NCI-H2171 treated with DMSO at 0.1 percent for 48 hours (cell line): ENCODE measurements at regions not wholly inside any gene's neighbourhood (a gene's known extent, or its start where the extent isn't known, plus 50 kb on each side); places are given as distances from the start of the nearest gene placed in this dataset.
"Not testable (repeated sequence)": the region's sequence is repeated elsewhere in the genome, so short reads cannot be mapped to it uniquely, and the experiment has no call there.

Experiments
- DNase-seq: peaks from one replicate; lab custom pipeline; 2025; lab: John Stamatoyannopoulos, UW

DNA sequence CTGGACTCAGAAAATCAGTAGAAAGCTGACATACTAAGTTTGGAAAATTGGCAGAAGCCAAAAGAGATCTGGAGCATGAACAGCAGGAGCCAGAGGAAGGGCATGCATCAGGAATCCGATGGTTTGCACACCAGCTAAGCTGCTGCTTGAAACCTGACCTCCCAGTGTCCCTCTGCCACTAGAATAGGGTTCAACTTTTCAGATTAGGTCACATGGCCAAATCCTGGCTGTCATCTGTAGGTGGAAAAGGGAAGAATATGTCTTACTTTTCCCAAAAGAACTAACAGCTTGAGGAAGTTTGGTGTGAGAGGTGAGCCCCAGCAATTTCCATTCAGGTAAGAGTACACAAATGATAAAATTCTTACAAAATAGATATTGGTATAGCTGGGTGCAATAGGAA is 732.6 kb downstream of the RERGL start:
- DNase-seq: no peak

DNA sequence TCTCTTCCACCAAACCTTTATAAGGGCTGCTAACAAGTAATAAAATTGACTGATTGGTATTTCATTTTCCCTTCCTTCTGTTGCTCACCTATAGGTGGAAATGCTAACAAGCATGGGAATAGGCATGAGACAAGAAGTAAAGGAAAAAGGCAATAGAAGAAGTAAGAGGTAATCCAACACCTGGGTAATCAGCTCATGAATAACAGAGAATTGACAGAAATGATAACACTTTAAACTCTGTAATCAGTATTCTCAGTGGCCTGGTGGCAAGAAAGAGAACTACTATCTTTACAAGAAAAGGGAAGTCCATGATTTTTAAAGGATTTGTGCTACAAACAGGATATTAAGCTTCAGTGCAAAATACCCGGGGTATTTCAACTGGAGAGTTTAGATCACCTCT is 737.8 kb downstream of the RERGL start:
- no peak for DNase-seq

DNA sequence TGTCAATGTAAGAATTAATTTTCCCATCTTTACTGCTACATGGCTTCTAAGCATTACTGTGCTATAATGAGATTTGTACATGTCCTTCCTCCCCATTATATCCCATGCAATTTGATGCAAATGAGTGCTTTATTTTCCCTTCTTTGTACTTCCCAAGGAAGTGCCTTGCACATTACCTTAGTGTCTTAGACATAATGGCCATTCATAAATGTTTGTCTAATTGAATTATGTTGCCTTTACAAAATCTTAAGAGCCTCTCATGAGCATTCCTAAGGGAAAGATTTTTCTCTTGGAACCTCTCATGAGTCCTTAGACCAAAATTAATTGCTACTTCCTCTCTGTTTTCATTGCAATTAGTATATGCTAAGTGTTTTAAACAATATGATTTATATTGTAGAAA is 741.7 kb downstream of the RERGL start:
- DNase-seq: no peak

DNA sequence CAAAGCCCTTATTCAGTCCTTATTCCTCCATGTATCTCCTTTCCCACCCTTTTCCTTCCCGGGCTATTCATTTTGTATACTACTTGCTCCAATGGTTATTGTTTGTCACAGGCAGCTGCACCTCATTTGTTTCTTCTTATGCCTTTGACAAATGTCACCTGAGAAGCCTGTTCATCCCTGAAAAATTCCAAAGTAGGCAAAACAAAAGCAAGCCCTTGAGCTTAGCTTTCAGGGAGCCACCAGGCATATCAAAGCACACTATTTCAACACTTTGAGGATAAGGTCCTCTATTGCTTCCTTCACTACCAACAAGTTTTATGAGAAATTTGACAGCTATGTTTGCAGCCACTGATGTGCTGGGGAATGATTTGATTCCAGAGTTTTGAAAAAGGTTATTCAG is 738.7 kb upstream of the LMO3 start:
- no peak for DNase-seq

DNA sequence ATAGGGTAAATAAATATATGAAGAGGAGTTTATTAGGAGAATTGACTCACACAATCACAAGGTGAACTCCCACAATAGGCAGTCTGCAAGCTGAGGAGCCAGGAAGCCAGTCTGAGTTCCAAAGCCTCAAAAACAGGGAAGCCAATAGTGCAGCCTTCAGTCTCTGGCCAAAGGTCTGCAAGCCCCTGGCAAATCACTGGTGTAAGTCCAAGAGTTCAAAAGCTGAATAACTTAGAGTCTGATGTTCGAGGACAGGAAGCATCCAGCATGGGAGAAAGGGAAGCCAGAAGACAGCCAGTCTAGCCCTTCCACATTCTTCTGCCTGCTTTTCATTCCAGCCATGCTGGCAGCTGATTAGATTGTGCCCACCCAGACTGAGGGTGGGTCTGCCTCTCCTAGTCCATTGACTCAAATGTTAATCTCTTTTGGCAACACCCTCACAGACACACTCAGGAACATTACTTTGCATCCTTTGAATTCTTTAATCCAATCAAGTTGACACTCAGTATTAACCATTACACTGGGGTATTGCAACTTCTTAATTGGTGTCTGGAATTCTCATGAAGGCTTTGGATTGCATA is 736.5 kb upstream of the LMO3 start:
- DNase-seq: no peak

DNA sequence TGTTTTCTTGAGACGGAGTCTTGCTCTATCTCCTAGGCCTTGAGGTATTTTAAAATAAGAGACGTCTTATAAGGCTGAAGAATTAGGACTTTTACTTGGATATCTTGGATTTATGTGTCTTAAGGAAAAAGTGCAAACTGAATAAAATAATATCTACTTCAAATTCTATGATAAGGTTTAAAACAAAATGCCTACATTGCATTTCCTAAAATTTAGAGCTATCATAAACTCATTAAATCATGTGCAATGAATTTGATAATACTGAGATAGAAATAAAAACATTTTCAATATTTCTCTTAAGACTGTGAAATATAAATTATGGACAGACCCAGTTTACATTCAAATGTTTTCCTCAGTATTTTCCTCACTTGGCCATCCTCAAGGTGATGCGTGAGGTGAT is 729.5 kb upstream of the LMO3 start:
- no peak for DNase-seq

DNA sequence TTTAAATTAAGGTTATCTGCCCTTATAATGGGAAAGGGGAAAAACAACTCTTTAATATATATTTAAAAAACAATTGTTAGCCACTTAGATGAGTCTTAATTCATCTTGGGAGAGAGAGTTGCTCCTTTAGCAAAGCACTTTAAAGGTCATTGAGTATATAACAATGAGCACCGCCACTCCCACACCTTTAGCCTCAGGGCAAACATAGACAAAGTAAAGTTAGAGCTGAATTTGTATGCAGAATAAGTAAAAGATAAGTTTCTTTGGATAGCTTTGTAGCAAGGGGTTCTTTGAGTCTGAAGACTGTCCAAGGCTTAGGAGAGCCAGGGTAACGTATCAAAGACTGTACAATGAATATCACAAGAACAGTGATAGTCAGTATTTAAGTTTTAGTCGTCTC is 728.8 kb upstream of the LMO3 start:
- DNase-seq: no peak

DNA sequence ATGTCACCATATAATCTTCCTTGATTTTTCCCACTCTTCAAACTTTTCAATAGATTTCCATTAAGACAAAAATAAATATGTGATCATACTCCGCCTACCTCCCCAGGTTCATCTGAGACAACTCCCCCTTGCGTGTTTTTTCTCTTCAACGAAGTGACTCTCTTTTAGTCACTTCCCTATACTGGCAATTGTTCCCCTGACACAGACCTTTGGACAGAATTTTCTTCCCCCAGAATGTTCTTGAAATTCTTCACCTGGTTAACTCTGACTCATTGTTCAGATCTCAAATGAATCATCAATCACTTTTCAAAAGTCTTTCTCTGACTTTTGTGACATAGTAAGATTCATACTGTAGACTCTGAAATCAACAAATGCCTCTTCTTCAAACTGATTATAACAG is 727.3 kb upstream of the LMO3 start:
- no peak for DNase-seq

DNA sequence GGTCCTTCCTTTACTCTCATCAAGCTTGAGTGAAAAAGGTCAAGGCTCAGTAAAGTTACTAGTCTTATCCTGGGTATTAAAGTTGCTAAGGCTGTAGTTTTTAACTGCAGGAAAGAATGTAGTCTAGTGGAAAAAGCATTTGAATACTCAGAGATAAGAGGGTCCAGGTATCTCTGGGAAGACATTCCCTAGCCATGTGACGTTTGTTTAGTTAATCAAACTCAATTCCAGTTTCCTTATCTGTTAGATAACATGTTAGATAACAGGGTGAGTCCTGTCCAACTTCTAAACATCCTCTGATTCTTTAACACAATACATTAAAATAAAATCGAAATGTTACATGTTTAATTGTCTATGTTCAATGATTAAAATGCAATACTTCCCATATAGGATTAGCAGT is 720.7 kb upstream of the LMO3 start:
- no peak for DNase-seq

DNA sequence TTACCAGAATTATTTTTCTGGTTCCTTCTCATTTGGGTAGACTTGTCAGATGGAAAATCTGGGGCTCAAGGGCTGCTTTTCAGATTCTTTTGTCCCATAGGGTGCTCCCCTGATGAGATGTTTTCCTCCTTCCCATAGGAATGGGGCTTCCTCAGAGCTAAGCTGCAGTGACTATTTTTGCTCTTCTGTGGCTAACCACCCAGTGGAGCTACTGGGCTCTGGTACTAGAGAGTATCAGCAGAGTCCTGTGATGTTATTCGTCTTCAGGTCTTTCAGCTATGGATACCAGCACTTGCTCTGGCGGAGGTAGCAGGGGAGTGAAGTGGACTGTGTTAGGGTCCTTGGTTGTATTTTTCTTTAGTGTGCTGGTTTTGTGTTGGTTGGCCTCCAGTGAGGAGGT is 716.1 kb upstream of the LMO3 start:
- DNase-seq: no peak

DNA sequence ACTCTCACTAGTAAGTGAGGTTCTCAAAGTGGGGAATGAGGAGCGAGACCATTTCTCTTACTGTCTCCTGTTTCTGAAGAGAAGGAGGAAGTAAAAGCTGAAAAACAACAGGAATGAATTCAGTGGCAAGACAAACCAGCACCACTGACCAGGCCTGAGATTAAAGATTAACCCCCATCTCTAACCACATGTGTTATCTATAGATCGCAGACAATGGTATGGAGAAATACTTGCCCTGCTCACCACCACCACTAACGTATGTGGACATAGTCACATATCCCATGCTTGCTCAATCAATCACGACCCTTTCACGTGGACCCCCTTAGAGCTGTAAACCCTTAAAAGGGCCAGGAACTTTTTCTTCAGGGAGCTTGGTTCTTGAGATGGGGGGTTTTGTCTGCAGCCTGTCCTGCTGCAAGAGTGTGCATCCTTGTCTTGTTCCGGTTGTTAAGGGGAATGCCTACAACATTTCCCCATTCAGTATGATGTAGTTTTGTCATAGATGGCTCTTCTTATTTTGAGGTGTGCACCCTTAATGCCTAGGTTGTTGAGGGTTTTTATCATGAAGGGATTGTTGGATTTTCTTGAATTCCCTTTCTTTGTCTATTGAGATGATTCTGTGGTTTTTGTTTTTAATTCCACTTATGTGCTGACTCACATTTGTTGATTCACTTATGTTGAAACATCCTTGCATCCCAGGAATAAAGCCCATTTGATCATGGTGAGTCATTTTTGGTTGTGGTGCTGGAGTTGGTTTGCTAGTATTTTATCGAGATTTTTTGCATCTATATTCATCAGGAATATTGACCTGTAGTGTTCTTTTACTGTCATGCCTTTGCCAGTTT is 698.8 kb upstream of the LMO3 start:
- no peak for DNase-seq

DNA sequence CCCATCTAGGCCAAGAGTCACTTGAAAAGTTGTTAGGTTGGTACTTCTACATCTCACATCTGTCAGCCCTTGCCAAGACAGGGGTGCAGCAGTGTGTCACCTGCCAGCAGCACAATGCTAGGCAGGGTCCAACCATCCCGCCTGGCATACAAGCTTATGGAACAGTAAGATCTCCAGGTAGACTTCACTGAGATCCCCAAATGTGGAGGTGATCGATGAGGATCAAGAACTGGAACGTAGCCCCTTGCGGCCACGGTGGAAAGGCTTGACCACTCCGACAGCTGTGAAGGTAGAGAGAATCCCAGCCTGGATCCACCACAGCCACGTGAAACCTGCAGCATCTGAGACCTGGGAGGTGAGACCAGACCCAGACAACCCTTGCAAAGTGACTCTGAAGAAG is 696.0 kb upstream of the LMO3 start:
- DNase-seq: no peak

DNA sequence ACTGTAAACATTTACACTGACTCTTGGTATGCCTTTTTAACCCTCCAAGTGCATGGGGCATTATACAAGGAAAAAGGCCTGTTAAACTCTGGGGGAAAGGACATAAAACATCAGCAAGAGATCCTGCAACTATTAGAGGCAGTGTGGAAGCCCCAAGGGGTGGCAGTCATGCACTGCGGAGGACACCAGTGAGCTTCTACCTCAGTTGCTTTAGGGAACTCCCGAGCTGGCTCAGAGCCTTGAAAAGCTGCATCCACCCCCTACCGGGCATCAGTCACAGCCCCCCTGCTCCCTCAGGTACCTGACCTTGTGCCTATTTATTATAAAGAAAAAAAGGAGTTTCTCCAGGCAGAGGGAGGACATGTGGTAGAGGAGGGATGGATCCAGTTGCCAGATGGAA is 695.6 kb upstream of the LMO3 start:
- no peak for DNase-seq

DNA sequence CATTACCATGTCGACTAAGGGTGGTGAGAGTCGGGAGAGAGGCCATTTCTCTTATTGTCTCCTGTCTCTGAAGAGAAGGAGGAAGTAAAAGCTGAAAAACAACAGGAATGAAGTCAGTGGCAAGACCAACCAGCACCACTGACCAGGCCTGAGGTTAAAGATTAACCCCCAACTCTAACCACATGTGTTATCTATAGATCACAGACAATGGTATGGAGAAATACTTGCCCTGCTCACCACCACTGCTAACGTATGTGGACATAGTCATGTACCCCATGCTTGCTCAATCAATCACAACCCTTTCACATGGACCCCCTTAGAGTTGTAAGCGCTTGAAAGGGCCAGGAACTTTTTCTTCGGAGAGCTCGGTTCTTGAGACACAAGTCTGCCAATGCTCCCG is 690.9 kb upstream of the LMO3 start:
- DNase-seq: no peak

DNA sequence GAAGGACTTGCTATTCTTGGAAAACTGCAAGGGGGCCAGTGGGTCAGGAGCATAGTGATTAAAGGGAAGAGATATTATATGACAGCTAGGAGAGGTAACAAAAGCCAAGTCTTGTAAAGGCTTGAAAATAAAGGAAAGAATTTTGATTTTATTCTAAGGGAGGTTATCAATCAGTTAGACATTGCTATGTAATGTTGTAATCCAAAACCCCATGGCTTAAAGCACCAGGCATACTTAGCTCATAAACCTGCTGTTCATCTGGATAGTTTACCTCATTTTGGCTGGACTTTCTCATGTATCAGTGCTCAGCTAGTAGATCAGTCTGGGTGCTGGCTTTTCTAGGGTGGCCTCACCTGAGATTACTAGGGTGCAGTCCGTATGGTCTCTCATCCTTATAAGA is 680.9 kb upstream of the LMO3 start:
- DNase-seq: no peak

DNA sequence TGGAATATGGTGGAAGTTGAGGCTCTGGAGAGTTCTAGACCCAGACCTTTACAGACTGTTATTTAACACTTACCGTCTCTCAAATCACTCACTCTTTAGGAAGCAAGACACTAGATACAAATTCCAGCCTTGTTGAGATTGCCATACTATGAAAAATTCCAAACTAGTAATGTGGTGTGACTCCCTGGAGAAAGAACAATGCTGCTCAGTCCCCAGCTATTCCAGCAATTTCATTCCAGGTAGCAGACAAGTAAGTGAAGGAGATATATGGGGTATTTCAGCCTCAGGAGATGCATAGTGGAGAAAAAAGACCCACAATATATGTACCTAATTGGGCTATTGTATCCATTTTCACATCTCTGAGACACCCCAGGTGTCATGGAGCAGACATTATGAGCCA is 678.9 kb upstream of the LMO3 start:
- DNase-seq: no peak

DNA sequence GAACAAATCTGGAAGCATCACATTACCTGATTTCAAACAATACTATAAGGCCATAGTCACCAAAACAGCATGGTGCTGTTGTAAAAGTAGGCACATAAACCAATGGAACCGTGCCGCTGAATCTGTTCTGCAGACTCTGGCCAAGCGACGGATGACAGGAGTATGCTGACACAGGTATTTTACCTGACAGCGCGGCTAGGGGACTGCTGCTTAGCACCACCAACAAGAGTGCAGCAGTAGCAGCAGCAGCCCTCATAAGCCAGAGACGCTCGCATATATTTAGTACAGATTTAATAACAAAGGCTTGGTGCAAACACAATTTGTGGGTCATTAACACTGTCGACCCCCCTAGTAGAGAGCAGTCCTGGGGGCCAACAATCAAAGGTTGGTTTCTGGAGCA is 677.6 kb upstream of the LMO3 start:
- no peak for DNase-seq

DNA sequence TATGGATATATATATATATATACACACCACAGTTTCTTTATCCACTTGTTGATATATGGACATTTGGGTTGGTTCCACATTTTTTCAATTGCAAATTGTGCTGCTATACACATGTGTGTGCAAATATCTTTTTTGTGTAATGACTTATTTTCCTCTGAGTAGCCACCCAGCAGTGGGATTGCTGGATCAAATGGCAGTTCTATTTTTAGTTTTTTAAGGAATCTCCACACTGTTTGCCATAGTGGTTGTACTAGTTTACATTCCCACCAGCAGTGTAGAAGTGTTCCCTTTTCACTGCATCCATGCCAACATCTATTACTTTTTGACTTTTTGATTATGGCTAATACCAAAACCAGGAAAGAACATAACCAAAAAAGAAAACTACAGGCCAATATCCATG is 676.2 kb upstream of the LMO3 start:
- DNase-seq: not testable (repeated sequence)

DNA sequence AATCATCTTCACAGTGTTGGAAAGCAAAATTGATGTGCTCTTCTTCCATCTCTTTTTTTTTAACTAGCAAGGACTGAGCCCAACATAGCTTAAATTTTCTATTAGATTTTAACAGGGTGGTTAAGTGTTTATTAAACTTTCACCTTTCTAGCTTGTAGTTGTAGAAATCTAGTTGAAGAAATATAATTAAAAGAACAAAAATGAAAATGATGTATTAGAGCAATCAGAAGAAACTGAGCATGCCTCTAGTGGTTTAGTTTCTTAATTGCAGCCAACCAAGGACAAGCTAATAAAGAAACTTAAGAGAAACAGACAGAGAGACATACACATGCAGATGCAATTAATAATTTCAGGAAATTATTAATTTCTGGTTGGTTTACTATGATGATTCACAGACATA is 673.0 kb upstream of the LMO3 start:
- DNase-seq: no peak

DNA sequence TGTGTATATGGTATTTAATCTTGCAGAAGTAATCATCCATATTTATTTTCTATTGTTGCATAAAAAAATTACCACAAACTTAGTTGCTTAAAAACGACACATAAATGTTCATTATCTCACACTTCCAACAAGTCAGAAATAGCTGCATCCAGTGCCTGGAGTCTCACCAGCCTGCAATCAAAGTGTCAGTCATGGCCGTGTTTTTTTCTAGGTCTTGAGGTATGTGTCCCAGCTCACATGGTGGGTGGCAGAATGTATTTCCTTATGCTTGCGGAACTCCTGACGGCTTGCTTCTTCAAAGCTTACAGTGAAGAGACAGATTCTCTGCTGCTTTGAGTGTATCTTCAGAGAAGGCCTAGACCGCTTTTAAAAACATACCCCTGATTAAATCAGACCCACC is 670.2 kb upstream of the LMO3 start:
- DNase-seq: no peak

DNA sequence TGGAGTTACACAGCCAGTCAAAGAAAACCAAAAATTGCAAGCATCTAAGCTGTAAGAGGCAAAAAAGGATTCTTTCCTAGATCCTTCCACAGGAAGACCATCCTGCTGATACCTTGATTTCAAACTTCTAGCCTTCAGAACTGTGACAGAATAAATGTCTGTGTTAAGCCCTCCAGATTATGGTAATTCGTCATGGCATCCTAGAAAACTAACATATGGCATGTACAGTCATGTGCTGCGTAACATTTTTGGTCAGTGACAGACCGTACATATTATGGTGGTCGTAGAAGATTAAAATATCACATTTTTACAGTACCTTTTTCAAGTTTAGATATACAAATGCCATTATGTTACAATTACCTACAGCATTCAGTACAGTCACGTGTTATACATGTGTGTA is 660.9 kb upstream of the LMO3 start:
- no peak for DNase-seq

DNA sequence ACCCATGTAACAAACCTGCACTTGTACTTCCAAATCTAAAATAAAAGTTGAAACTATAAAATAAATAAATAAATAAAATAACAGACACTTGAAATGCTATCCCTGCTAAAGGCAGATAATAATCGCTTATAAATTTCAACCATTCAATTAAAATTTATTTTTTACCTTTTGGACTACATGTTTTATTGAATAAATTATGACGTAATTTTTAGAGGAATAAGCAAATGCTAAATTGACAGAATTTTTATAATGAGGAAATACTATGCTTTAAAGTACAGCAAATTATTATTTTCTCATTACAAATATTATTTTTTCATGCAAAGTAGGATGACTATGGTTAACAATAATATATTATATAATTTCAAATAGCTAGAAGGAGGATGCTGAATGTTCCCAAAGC is 658.6 kb upstream of the LMO3 start:
- DNase-seq: no peak

DNA sequence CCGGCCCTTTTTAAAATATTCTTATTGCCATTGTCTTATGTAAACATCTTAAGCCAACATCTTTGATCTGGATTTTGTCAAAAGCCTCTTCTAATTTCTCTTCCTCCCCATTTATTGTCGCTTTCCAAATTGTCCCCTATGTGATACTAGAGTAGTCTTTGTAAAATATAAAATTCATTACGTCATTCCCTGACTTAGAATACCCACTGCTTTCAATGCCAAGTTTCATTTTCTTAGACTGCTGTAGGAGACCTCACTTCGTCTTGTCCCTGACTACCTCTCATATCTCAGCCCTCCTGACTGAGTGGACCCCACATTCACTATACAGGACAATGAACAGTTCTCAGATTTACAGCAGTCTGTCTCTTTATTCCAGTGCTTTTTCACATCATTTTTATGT is 633.9 kb upstream of the LMO3 start:
- no peak for DNase-seq

DNA sequence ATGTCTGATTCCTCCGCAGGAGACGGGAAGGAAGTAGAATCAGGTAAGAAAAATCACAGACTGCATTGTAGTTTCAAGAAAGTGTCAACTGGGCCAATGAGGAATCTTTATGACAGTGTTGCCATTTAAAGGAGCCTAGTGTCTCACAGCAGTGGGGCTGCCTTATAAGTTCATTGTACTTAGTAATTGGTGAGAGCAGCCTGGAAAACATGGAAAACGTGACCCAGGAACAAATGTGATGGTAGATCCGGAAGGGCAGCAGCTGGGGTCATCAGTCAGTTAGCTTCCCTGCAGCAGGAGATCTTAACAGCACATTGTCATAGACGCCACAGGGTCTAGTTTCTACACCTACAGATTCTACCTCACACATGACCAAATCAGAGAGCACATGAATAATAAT is 630.0 kb upstream of the LMO3 start:
- no peak for DNase-seq
